HG03039 (cell line): ENCODE measurements at regions not wholly inside any gene's neighbourhood (a gene's known extent, or its start where the extent isn't known, plus 50 kb on each side); places are given as distances from the start of the nearest gene placed in this dataset.

Experiments used
- ATAC-seq: cut with Tn5 transposase; IDR thresholded peaks from one replicate; pipeline ENCODE4 v1.9.1; 2021; ENCODE audit warnings: mild to moderate bottlenecking, moderate library complexity; ENCODE audit not compliant: unreplicated experiment

DNA sequence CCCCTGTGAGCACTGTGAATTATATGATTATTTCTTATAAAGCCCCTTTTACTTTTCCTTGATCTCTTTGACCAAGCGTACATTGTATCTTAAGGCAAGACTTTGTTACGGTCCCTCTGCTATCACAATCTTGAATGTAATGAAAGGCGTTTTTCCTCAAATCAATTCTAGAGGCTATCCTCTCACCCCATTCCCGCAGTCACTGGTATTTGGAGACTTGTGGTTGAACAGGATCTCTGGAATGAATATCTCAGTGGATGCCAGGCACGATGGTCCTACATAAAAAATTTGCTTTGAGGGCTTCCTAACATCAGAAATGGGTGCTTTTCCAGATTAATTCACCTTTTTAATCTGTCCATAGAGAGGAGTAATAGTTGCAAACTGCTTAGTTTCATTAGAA lies 151.4 kb upstream of the PAPPA start:
- ATAC-seq, result no peak

DNA sequence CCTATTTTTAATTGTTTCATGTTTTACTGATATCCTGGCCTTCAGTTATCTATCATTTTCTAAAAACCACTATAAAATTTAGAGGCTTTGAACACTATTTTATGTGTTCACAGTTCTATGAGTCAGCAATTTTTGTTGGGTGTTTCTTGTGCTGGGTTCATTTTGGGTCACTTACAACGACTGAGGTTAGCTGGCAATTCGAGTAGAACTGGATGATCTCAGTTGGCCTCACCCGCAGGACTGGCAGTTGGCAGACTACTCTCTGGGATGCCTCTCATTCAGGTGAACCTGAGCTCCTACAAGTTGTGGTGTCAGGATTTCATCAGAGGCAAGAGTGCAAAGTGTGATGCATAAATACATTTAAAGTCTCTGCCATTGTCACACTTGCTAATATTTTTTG lies 151.0 kb upstream of the PAPPA start:
- ATAC-seq, result no peak

- ATAC-seq, result no peak
Observed at GRCh38 chr9:116003397-116003796, 150.2 kb upstream of the PAPPA start.

GRCh38 chr9:116005205-116005604 lies 148.4 kb upstream of the PAPPA start:
- no peak for ATAC-seq

DNA sequence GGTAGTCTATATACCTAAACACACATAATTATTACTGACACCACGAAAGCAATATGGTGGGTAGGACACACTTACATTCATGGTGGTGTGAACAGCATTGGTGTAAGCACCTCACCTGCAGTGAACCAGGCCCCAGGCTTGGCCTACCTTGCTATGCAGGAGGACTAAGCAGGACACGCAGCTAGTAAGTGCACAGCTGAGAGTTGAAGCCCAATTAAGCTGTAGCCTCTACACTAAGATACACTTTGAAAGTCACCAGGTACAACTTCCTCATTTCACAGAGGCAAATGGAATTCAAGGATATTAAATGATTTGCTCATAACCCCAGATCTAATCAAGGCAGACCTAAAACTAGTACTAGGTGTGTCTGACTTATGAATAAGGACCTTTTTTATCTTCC lies 145.8 kb upstream of the PAPPA start:
- ATAC-seq, result no peak

DNA sequence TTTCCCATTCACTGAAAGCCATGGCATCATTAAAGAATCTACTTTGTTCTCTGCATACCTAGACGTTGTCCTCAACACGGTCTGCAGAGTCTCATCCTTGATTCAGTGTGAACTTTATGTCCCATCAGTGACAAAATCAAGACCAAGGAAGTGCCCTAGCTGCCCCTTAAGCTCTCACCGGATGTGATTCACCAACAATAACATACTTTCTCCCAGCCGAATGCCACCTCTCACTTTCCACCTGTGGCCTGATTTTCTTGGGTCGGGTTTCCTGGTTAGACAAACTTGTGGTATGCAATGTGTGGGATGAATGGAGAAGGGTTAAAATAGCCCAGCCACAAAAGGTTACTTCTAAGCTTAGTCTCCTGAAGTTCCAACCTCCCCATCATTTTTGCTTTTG lies 145.3 kb upstream of the PAPPA start:
- ATAC-seq, result no peak

GRCh38 chr9:116009420-116009819 lies 144.2 kb upstream of the PAPPA start:
- ATAC-seq, result no peak

DNA sequence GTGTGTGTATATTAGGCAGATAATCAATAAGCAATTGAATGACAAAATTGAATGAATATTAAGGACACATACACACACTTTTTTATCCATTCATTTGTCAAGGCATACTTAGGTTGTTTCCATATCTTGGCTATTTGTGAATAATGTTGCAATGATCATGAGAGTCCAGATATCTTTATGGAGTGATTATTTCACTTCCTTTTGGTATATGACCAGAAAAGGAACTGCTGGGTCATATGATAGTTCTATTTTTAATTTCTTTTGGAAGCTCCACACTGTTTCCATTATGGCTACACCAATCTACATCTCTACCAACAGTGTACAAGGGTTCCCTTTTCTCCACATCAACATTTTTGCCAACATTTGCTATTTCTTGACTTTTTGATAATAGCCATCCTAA lies 137.7 kb upstream of the PAPPA start:
- no peak for ATAC-seq

DNA sequence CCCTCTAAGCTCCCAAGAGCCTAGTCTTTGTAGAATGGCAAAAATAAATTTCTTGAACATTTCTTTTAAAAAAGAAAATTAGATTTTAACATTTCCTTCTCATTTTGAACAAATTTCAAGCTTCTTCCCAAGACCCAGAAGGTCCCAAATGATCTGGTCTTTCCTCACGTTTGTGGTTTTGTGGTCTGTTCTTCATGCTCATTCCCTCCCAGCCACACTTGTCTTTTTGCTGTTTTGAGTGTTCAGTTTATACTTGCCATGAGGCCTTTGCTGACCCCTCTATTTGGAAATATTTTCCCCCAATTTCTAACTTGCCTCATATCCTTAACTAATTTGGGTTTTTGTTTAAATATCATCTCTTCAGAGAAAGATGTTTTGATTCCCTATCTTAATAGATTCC lies 133.4 kb upstream of the PAPPA start:
- ATAC-seq, result no peak

GRCh38 chr9:116020801-116021200 lies 132.8 kb upstream of the PAPPA start:
- no peak for ATAC-seq

- ATAC-seq, result no peak
Observed at GRCh38 chr9:116027096-116027495, 126.5 kb upstream of the PAPPA start.

GRCh38 chr9:116027511-116027910 lies 126.1 kb upstream of the PAPPA start:
- ATAC-seq, result no peak

DNA sequence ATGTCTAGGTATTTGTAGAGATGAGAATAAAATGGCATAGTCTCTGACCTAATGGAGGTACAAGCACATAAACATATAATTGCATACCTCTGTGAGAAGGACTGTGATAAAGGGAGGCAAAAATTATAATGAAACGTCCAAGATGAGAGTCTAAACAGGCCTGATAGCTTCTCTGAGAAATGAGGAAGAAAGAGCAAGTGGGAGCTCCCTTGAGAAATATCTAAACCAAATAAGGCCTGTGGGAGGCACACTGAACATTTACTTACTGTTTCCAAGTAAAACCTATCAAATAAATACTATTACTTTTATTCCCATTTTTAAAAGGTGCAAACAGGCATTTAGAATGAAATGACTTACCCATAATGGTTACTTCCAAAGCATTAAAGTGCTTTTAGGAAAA lies 125.6 kb upstream of the PAPPA start:
- ATAC-seq, result no peak

DNA sequence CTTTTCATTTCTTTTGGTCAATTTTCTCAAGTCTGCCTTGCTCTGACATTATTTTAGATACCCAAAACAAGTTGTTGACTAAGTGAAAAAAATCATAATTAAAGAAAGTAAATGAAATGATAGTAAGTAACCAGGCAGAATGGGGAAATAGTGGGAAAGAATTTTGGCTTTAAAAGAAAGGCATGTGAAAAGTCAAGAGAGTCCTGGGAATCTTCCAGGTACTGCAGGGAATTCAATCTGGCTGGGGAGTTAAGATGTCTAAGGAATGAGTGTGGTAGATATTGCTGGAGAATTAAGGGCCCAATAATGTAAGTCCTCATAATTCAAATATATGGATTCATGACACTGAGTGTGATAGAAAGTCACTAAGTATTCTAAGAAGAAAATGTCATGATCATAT lies 123.1 kb upstream of the PAPPA start:
- ATAC-seq, result no peak

GRCh38 chr9:116032683-116033440 lies 120.7 kb upstream of the PAPPA start:
- no peak for ATAC-seq

DNA sequence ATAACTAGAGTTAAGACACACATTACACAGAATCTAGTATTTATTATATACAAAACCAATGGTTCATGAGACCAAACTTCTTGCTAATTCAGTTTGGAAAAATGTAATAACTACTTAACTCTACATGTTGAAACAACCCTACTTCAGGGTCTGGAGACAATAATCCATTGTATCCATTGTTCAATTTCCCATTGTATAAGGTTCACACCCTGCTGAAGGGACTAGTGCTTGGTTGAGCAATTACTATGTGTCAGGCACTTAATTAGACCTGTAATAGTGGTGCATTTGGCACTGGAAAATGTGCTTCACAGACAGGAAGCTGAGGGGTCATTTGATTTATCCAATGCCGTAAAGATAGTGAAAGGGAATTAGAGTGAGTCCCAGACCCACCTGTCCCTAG lies 114.3 kb upstream of the PAPPA start:
- ATAC-seq, result no peak

- no peak for ATAC-seq
Observed at GRCh38 chr9:116039893-116040292, 113.7 kb upstream of the PAPPA start.

GRCh38 chr9:116042321-116042720 lies 111.3 kb upstream of the PAPPA start:
- ATAC-seq, result no peak

DNA sequence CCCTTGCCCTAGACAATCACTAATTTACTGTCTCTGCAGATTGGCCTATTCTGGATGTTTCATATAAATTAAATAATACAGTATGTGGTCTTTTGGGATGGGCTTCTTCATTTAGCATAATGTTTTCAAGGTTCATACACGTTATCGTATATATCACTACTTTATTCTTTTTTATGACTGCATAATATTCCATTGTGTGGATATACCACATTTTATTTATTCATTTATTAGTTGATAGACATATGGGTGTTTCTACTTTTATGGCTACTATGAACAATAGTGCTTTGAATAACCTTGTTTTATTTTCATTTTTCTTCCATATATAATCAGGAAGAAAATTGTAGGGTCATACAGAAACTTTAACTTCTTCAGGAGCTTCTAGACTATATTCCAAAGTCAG lies 108.5 kb upstream of the PAPPA start:
- no peak for ATAC-seq

DNA sequence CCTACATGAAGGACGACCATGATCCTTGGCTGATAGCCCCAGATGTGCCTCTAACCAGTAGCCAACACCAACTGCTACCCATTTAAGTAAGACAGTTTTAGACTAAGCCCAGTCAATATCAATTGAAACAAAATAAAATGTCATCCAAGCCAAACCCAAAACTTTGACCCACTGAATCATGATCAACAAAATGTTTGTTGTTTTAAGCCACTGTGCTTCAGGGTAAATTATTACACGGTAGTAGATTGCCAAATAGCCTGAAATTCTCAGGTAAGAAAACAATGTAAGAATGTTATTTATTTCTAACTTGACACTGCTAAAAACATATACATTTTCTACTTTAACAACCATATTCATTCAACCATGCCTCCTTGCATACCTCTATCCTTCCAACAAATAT lies 105.5 kb upstream of the PAPPA start:
- no peak for ATAC-seq

DNA sequence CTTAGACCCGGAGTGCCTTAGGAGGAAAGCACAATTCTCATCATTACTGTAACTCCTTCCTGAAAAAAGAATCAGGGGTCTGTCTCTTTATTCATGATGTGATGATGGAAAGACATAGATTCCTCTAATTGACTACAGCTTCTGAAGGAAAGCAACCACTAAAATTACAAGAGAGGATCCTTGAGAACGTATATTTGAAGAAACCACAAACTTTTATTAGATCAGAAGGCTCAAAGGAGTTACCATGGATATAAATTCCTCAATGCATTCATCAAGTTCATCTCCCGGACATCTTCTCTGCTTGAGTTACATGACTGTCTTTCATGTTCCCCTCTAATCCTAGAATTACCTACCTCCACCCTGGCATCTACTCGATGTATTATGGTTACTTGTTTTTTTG lies 104.1 kb upstream of the PAPPA start:
- ATAC-seq, result no peak

DNA sequence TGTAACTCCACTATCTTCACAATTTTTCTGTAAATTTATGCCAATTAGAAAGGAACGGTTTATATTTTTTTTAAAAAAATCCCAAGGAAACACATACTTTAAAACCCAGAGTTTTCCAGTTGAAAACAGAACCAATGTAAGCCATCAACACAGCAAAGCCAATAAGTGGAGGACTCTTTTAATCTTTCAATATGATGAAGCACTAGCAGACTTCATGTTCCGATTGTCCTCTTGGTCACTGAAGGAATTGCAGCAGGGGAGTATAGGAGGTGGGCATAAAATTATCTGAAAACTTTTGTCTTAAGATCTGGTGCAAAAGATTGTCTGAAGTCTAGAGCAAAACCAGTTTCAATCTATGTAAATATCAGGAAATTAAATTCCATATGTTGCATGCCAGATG lies 102.1 kb upstream of the PAPPA start:
- ATAC-seq, result no peak

- ATAC-seq, result no peak
Observed at GRCh38 chr9:116055536-116055935, 98.1 kb upstream of the PAPPA start.
